HG03354 (cell line): ENCODE measurements at regions not wholly inside any gene's neighbourhood (a gene's known extent, or its start where the extent isn't known, plus 50 kb on each side); places are given as distances from the start of the nearest gene placed in this dataset.
"Not testable (repeated sequence)": the region's sequence is repeated elsewhere in the genome, so short reads cannot be mapped to it uniquely, and the experiment has no call there.

ENCODE experiments used
- ATAC-seq: cut with Tn5 transposase; IDR thresholded peaks from one replicate; pipeline ENCODE4 v1.9.1; 2021; ENCODE audit warnings: mild to moderate bottlenecking; ENCODE audit not compliant: unreplicated experiment, poor library complexity, severe bottlenecking

- ATAC-seq, result no peak
Observed at GRCh38 chr18:65671621-65672415, 79.0 kb upstream of the CDH7 start.

- ATAC-seq, result not testable (repeated sequence)
Observed at GRCh38 chr18:65670145-65670544, 80.7 kb upstream of the CDH7 start.

- ATAC-seq, result no peak
Observed at GRCh38 chr18:65661391-65661790, 89.4 kb upstream of the CDH7 start.

- ATAC-seq, result no peak
Observed at GRCh38 chr18:65659912-65660311, 90.9 kb upstream of the CDH7 start.

- no peak for ATAC-seq
Observed at GRCh38 chr18:65659312-65659711, 91.5 kb upstream of the CDH7 start.

GRCh38 chr18:65651192-65651591 is 99.6 kb upstream of the CDH7 start:
- ATAC-seq, result no peak

GRCh38 chr18:65632236-65632635 is 118.6 kb upstream of the CDH7 start:
- ATAC-seq, result no peak

- no peak for ATAC-seq
Observed at GRCh38 chr18:65631766-65632165, 119.0 kb upstream of the CDH7 start.

GRCh38 chr18:65628390-65628789 is 122.4 kb upstream of the CDH7 start:
- no peak for ATAC-seq

GRCh38 chr18:65623676-65624075 is 127.1 kb upstream of the CDH7 start:
- ATAC-seq, result no peak

- ATAC-seq, result no peak
Observed at GRCh38 chr18:65622436-65622835, 128.4 kb upstream of the CDH7 start.

GRCh38 chr18:65620076-65620696 is 130.6 kb upstream of the CDH7 start:
- ATAC-seq, result no peak

- ATAC-seq, result no peak
Observed at GRCh38 chr18:65610939-65611338, 139.9 kb upstream of the CDH7 start.

- ATAC-seq, result no peak
Observed at GRCh38 chr18:65608471-65608870, 142.3 kb upstream of the CDH7 start.

GRCh38 chr18:65607161-65607560 is 143.7 kb upstream of the CDH7 start:
- ATAC-seq, result no peak

GRCh38 chr18:65606551-65607130 is 144.2 kb upstream of the CDH7 start:
- no peak for ATAC-seq

- not testable (repeated sequence) for ATAC-seq
Observed at GRCh38 chr18:65605352-65605751, 145.5 kb upstream of the CDH7 start.

- ATAC-seq, result no peak
Observed at GRCh38 chr18:65601775-65602174, 149.0 kb upstream of the CDH7 start.

- no peak for ATAC-seq
Observed at GRCh38 chr18:65592435-65592834, 158.4 kb upstream of the CDH7 start.

GRCh38 chr18:65587491-65587890 is 163.3 kb upstream of the CDH7 start:
- ATAC-seq, result no peak

GRCh38 chr18:65582094-65582493 is 168.7 kb upstream of the CDH7 start:
- not testable (repeated sequence) for ATAC-seq
